GM10266 (cell line): ENCODE measurements at regions not wholly inside any gene's neighbourhood (a gene's known extent, or its start where the extent isn't known, plus 50 kb on each side); places are given as distances from the start of the nearest gene placed in this dataset.

ENCODE experiments used
- DNase-seq: peaks from one replicate; pipeline ENCODE4 v3.0.0; 2012; ENCODE audit errors: extremely low spot score
- CTCF ChIP-seq: IDR thresholded peaks from 2 replicates; pipeline ENCODE4 v1.5.1; 2012; ENCODE audit warnings: mild to moderate bottlenecking, low read depth; ENCODE audit not compliant: control insufficient read depth, insufficient read depth; ENCODE audit errors: missing control alignments

GRCh38 chr13:88565566-88565965 is 894.4 kb downstream of the SLITRK5 start:
- TF ChIP-seq CTCF = no peak
- no peak for DNase-seq

- DNase-seq = no peak
- TF ChIP-seq CTCF = no peak
These were observed 914.7 kb downstream of the SLITRK5 start for GRCh38 chr13:88585861-88586260.

GRCh38 chr13:88586263-88586662 is 915.1 kb downstream of the SLITRK5 start:
- no peak for TF ChIP-seq CTCF
- no peak for DNase-seq

GRCh38 chr13:88590574-88590973 is 919.4 kb downstream of the SLITRK5 start:
- TF ChIP-seq CTCF = no peak
- no peak for DNase-seq

- no peak for TF ChIP-seq CTCF
- DNase-seq = no peak
These were observed 920.9 kb downstream of the SLITRK5 start for GRCh38 chr13:88592105-88592504.

- DNase-seq = no peak
- no peak for TF ChIP-seq CTCF
These were observed 930.8 kb downstream of the SLITRK5 start for GRCh38 chr13:88601949-88602348.

GRCh38 chr13:88602786-88603777 is 931.9 kb downstream of the SLITRK5 start:
- no peak for DNase-seq
- TF ChIP-seq CTCF = no peak
